ENCODE measurements at regions not wholly inside any gene's neighbourhood (a gene's known extent, or its start where the extent isn't known, plus 50 kb on each side); places are given as distances from the start of the nearest gene placed in this dataset.

DNA sequence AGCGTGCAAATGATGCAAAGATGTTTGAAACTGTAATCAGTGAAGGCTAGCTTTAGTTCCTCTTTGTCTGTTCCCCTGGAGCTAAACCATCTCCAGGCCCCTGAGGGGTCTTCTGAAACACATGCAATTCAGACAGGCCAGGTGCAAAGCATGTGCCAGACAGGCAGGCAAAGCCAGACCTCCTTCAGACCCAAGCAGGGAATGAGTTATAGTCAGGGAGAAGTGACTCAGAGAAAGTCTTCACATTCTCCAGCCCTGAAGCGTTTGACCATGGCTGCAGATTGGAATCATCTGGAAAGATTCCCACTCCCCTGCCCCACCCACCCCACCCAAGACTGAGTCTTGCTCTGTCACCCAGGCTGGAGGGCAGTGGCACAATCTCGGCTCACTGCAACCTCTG is 187.0 kb upstream of the ISX start:
- no peak for TF ChIP-seq POLR2A (IDR thresholded peaks at IDR 0.05)
- TF ChIP-seq, protein P1, sequence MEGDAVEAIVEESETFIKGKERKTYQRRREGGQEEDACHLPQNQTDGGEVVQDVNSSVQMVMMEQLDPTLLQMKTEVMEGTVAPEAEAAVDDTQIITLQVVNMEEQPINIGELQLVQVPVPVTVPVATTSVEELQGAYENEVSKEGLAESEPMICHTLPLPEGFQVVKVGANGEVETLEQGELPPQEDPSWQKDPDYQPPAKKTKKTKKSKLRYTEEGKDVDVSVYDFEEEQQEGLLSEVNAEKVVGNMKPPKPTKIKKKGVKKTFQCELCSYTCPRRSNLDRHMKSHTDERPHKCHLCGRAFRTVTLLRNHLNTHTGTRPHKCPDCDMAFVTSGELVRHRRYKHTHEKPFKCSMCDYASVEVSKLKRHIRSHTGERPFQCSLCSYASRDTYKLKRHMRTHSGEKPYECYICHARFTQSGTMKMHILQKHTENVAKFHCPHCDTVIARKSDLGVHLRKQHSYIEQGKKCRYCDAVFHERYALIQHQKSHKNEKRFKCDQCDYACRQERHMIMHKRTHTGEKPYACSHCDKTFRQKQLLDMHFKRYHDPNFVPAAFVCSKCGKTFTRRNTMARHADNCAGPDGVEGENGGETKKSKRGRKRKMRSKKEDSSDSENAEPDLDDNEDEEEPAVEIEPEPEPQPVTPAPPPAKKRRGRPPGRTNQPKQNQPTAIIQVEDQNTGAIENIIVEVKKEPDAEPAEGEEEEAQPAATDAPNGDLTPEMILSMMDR (IDR thresholded peaks at IDR 0.05) = no peak

Measured in heart left ventricle (tissue), 13 donors.